ENCODE measurements at regions not wholly inside any gene's neighbourhood (a gene's known extent, or its start where the extent isn't known, plus 50 kb on each side); places are given as distances from the start of the nearest gene placed in this dataset.

- no peak for ATAC-seq
- H3K4me1 Mint-ChIP-seq: peaks cover 3% of the 10 kb centered on the region
- no peak overlapping the region for H3K27ac Mint-ChIP-seq
- H3K9me3 Mint-ChIP-seq: peaks cover 16% of the 10 kb centered on the region
- peaks cover 14% of the 10 kb centered on the region for H3K27me3 Mint-ChIP-seq (ENCODE audit: low read depth)
- ChIA-PET POLR2A (no interaction called here), CTCF (no interaction called here)
- no peak for DNase-seq (ENCODE audit: low spot score)
- no peak for TF ChIP-seq ESRRA (CRISPR knock-in tag; IDR thresholded peaks at IDR 0.05; ENCODE audit: borderline replicate concordance)
- 0 out of 2 replicates have a peak, but pooled peaks have one; percentile 21 for TF ChIP-seq GABPB1 (CRISPR knock-in tag; IDR thresholded peaks at IDR 0.05)
- H3K4me3 Mint-ChIP-seq: no peak overlapping the region
- peaks cover 12% of the 10 kb centered on the region for H3K36me3 Mint-ChIP-seq
Measured at GRCh38 chr6:145451029-145451428, 284.3 kb downstream of the EPM2A start.

DNA sequence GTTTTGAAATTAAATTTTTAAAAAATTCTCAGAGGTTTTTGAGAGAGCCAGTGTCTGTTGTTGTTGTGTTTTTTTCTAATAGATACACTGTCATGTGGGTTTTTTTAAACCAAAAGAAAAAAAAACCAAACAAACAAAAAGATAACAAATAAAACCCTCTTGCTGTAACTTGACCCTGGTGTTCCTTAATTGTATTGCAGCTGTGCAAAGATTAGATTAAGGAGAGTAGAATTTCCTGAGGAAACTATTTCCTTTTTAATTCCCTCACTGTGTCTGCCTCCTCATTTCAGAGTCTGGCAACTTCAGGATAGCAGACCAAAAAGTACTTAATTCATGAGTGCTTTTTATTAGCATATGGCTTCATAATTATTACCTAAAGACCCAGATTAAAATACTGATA lies 281.9 kb downstream of the EPM2A start:
- Mint-ChIP-seq H3K27me3 (ENCODE audit: low read depth) (peaks cover 9% of the 10 kb centered on the region), H3K9me3 (no peaks in the 10 kb centered on the region), H3K4me1 (peaks cover 3% of the 10 kb centered on the region), H3K27ac (no peak overlapping the region), H3K4me3 (no peak overlapping the region), H3K36me3 (no peaks in the 10 kb centered on the region)
- DNase-seq (ENCODE audit: low spot score): no peak
- CTCF ChIA-PET: interaction anchor here (0.8 to 1.0 kb wide), 4 partner anchors 16 to 106 kb away, joined by 3 to 5 read pairs (median 4); no protein-coding TSS in a partner anchor
- POLR2A ChIA-PET: no interaction called here
- ATAC-seq: no peak
- TF ChIP-seq, protein P1, sequence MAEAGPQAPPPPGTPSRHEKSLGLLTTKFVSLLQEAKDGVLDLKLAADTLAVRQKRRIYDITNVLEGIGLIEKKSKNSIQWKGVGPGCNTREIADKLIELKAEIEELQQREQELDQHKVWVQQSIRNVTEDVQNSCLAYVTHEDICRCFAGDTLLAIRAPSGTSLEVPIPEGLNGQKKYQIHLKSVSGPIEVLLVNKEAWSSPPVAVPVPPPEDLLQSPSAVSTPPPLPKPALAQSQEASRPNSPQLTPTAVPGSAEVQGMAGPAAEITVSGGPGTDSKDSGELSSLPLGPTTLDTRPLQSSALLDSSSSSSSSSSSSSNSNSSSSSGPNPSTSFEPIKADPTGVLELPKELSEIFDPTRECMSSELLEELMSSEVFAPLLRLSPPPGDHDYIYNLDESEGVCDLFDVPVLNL (CRISPR knock-in tag; IDR thresholded peaks at IDR 0.05; ENCODE audit: borderline replicate concordance, low read depth): no peak
- TF ChIP-seq, protein P2, sequence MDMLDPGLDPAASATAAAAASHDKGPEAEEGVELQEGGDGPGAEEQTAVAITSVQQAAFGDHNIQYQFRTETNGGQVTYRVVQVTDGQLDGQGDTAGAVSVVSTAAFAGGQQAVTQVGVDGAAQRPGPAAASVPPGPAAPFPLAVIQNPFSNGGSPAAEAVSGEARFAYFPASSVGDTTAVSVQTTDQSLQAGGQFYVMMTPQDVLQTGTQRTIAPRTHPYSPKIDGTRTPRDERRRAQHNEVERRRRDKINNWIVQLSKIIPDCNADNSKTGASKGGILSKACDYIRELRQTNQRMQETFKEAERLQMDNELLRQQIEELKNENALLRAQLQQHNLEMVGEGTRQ (CRISPR knock-in tag; IDR thresholded peaks at IDR 0.05): no peak
- TF ChIP-seq, protein P3, sequence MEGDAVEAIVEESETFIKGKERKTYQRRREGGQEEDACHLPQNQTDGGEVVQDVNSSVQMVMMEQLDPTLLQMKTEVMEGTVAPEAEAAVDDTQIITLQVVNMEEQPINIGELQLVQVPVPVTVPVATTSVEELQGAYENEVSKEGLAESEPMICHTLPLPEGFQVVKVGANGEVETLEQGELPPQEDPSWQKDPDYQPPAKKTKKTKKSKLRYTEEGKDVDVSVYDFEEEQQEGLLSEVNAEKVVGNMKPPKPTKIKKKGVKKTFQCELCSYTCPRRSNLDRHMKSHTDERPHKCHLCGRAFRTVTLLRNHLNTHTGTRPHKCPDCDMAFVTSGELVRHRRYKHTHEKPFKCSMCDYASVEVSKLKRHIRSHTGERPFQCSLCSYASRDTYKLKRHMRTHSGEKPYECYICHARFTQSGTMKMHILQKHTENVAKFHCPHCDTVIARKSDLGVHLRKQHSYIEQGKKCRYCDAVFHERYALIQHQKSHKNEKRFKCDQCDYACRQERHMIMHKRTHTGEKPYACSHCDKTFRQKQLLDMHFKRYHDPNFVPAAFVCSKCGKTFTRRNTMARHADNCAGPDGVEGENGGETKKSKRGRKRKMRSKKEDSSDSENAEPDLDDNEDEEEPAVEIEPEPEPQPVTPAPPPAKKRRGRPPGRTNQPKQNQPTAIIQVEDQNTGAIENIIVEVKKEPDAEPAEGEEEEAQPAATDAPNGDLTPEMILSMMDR (IDR thresholded peaks at IDR 0.05): 0 out of 2 replicates have a peak, but pooled peaks have one; percentile 18
- TF ChIP-seq ZNF423 (CRISPR knock-in tag; IDR thresholded peaks at IDR 0.05) (no peak), JAZF1 (CRISPR knock-in tag; IDR thresholded peaks at IDR 0.05) (no peak), TEAD1 (CRISPR knock-in tag; IDR thresholded peaks at IDR 0.05) (no peak)
- TF ChIP-seq, protein P4, sequence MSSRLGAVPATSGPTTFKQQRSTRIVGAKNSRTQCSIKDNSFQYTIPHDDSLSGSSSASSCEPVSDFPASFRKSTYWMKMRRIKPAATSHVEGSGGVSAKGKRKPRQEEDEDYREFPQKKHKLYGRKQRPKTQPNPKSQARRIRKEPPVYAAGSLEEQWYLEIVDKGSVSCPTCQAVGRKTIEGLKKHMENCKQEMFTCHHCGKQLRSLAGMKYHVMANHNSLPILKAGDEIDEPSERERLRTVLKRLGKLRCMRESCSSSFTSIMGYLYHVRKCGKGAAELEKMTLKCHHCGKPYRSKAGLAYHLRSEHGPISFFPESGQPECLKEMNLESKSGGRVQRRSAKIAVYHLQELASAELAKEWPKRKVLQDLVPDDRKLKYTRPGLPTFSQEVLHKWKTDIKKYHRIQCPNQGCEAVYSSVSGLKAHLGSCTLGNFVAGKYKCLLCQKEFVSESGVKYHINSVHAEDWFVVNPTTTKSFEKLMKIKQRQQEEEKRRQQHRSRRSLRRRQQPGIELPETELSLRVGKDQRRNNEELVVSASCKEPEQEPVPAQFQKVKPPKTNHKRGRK (CRISPR knock-in tag; IDR thresholded peaks at IDR 0.05; ENCODE audit: borderline replicate concordance): no peak

DNA sequence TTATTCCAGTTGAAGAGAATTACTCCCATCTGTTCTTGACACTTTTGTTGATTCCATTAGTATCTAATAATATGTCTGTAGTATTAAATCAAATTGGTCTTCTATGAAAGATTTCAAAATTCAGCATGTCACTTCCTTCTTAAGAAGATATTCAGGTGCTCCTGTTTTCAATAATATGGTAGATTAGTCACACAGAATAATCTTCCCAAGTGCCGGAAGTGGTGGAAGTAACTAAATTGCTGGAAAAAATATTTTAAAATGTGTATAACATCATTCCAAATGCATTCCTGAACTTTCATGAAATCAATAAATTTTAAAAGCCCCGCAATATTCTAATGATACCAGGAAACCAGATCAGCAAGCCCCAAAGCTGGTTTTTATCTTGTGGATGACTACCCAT lies 281.3 kb downstream of the EPM2A start:
- Mint-ChIP-seq H3K36me3 (no peaks in the 10 kb centered on the region), H3K4me3 (no peak overlapping the region), H3K27me3 (ENCODE audit: low read depth) (peaks cover 9% of the 10 kb centered on the region), H3K4me1 (peaks cover 3% of the 10 kb centered on the region), H3K9me3 (no peaks in the 10 kb centered on the region), H3K27ac (no peak overlapping the region)
- ChIA-PET CTCF (interaction anchor here (0.8 to 1.0 kb wide), 4 partner anchors 16 to 107 kb away, joined by 3 to 5 read pairs (median 4); no protein-coding TSS in a partner anchor), POLR2A (no interaction called here)
- DNase-seq (ENCODE audit: low spot score): no peak
- no peak for TF ChIP-seq ZNF671 (CRISPR knock-in tag; IDR thresholded peaks at IDR 0.05)
- no peak for TF ChIP-seq TP53 (CRISPR knock-in tag; IDR thresholded peaks at IDR 0.05)
- TF ChIP-seq, protein P5, sequence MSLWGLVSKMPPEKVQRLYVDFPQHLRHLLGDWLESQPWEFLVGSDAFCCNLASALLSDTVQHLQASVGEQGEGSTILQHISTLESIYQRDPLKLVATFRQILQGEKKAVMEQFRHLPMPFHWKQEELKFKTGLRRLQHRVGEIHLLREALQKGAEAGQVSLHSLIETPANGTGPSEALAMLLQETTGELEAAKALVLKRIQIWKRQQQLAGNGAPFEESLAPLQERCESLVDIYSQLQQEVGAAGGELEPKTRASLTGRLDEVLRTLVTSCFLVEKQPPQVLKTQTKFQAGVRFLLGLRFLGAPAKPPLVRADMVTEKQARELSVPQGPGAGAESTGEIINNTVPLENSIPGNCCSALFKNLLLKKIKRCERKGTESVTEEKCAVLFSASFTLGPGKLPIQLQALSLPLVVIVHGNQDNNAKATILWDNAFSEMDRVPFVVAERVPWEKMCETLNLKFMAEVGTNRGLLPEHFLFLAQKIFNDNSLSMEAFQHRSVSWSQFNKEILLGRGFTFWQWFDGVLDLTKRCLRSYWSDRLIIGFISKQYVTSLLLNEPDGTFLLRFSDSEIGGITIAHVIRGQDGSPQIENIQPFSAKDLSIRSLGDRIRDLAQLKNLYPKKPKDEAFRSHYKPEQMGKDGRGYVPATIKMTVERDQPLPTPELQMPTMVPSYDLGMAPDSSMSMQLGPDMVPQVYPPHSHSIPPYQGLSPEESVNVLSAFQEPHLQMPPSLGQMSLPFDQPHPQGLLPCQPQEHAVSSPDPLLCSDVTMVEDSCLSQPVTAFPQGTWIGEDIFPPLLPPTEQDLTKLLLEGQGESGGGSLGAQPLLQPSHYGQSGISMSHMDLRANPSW (CRISPR knock-in tag; conservative IDR thresholded peaks at IDR 0.05; ENCODE audit: low read depth): no peak
- TF ChIP-seq, protein P6, sequence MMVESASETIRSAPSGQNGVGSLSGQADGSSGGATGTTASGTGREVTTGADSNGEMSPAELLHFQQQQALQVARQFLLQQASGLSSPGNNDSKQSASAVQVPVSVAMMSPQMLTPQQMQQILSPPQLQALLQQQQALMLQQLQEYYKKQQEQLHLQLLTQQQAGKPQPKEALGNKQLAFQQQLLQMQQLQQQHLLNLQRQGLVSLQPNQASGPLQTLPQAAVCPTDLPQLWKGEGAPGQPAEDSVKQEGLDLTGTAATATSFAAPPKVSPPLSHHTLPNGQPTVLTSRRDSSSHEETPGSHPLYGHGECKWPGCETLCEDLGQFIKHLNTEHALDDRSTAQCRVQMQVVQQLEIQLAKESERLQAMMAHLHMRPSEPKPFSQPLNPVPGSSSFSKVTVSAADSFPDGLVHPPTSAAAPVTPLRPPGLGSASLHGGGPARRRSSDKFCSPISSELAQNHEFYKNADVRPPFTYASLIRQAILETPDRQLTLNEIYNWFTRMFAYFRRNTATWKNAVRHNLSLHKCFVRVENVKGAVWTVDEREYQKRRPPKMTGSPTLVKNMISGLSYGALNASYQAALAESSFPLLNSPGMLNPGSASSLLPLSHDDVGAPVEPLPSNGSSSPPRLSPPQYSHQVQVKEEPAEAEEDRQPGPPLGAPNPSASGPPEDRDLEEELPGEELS (CRISPR knock-in tag; IDR thresholded peaks at IDR 0.05): no peak
- TF ChIP-seq, protein P7, sequence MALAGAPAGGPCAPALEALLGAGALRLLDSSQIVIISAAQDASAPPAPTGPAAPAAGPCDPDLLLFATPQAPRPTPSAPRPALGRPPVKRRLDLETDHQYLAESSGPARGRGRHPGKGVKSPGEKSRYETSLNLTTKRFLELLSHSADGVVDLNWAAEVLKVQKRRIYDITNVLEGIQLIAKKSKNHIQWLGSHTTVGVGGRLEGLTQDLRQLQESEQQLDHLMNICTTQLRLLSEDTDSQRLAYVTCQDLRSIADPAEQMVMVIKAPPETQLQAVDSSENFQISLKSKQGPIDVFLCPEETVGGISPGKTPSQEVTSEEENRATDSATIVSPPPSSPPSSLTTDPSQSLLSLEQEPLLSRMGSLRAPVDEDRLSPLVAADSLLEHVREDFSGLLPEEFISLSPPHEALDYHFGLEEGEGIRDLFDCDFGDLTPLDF (CRISPR knock-in tag; IDR thresholded peaks at IDR 0.05): no peak
- no peak for TF ChIP-seq ELF4 (CRISPR knock-in tag; IDR thresholded peaks at IDR 0.05; ENCODE audit: low read depth)
- TF ChIP-seq HMGA2 (CRISPR knock-in tag; IDR thresholded peaks at IDR 0.05): no peak
- no peak for TF ChIP-seq ZNF219 (CRISPR knock-in tag; IDR thresholded peaks at IDR 0.05; ENCODE audit: borderline replicate concordance)
- no peak for TF ChIP-seq FOXK1 (CRISPR knock-in tag; IDR thresholded peaks at IDR 0.05)
- no peak for TF ChIP-seq ZBTB21 (CRISPR knock-in tag; IDR thresholded peaks at IDR 0.05; ENCODE audit: borderline replicate concordance)
- TF ChIP-seq MAX (CRISPR knock-in tag; IDR thresholded peaks at IDR 0.05): no peak
- no peak for TF ChIP-seq JUN (CRISPR knock-in tag; IDR thresholded peaks at IDR 0.05)
- no peak for ATAC-seq

All from WTC11 (cell line).